H9 (cell line): ENCODE measurements at regions not wholly inside any gene's neighbourhood (a gene's known extent, or its start where the extent isn't known, plus 50 kb on each side); places are given as distances from the start of the nearest gene placed in this dataset.

Experiments used
- DNase-seq: peaks from one replicate; pipeline ENCODE4 v3.0.0-alpha.2; 2017
- H2AFZ ChIP-seq: one replicate; pipeline ENCODE4 v1.6.1; 2013; ENCODE audit warnings: mild to moderate bottlenecking, low read length, control low read depth, moderate library complexity
- H2AK5ac ChIP-seq: 2 replicates; pipeline ENCODE4 v1.6.1; 2013; ENCODE audit warnings: low read length, control low read depth, mixed read lengths; ENCODE audit not compliant: insufficient read length
- H2BK120ac ChIP-seq: one replicate; pipeline ENCODE4 v1.6.1; 2013; ENCODE audit warnings: low read depth, mild to moderate bottlenecking, low read length, control low read depth, inconsistent platforms; ENCODE audit not compliant: poor library complexity, severe bottlenecking
- H2BK12ac ChIP-seq: 2 replicates; pipeline ENCODE4 v1.6.1; 2013; ENCODE audit warnings: low read length, control low read depth, mixed read lengths, low read depth; ENCODE audit not compliant: insufficient read length
- H2BK15ac ChIP-seq: 2 replicates; pipeline ENCODE4 v1.6.1; 2013; ENCODE audit warnings: low read depth, low read length, control low read depth
- H2BK20ac ChIP-seq: one replicate; pipeline ENCODE4 v1.6.1; 2013; ENCODE audit warnings: low read depth, mild to moderate bottlenecking, low read length, control low read depth, inconsistent platforms; ENCODE audit not compliant: poor library complexity, severe bottlenecking
- H2BK5ac ChIP-seq: 2 replicates; pipeline ENCODE4 v1.6.1; 2013; ENCODE audit warnings: low read length, control low read depth, mixed read lengths; ENCODE audit not compliant: insufficient read length
- H3K14ac ChIP-seq: 2 replicates; pipeline ENCODE4 v1.6.1; 2013; ENCODE audit warnings: low read length, control low read depth; ENCODE audit not compliant: insufficient read depth
- H3K18ac ChIP-seq: 2 replicates; pipeline ENCODE4 v1.6.1; 2013; ENCODE audit warnings: low read depth, mild to moderate bottlenecking, mixed read lengths, low read length, control low read depth; ENCODE audit not compliant: insufficient read length
- H3K23ac ChIP-seq: 2 replicates; pipeline ENCODE4 v1.6.1; 2013; ENCODE audit warnings: low read length, control low read depth, mixed read lengths, low read depth; ENCODE audit not compliant: insufficient read length
- H3K23me2 ChIP-seq: 2 replicates; pipeline ENCODE4 v1.6.1; 2013; ENCODE audit warnings: low read depth, mild to moderate bottlenecking, mixed read lengths, low read length, control low read depth; ENCODE audit not compliant: insufficient read length, poor library complexity, severe bottlenecking
- H3K27ac ChIP-seq: 2 replicates; pipeline ENCODE4 v1.5.1; 2013; ENCODE audit warnings: low read length, control low read depth, mixed read lengths, low read depth; ENCODE audit not compliant: insufficient read length
- H3K27me3 ChIP-seq: 2 replicates; pipeline ENCODE4 v1.6.1; 2013; ENCODE audit warnings: low read length, control low read depth, inconsistent platforms; ENCODE audit not compliant: insufficient read depth
- H3K4ac ChIP-seq: 2 replicates; pipeline ENCODE4 v1.6.1; 2013; ENCODE audit warnings: low read depth, mild to moderate bottlenecking, control low read depth, inconsistent platforms, low read length, moderate library complexity
- H3K4me1 ChIP-seq: 2 replicates; pipeline ENCODE4 v1.6.1; 2013; ENCODE audit warnings: low read length, control low read depth, inconsistent platforms; ENCODE audit not compliant: insufficient read depth
- H3K4me2 ChIP-seq: 2 replicates; pipeline ENCODE4 v1.6.1; 2013; ENCODE audit warnings: low read length, control low read depth, mixed read lengths; ENCODE audit not compliant: insufficient read length, insufficient read depth
- H3K56ac ChIP-seq: 2 replicates; pipeline ENCODE4 v1.6.1; 2013; ENCODE audit warnings: low read depth, mild to moderate bottlenecking, mixed read lengths, low read length, control low read depth; ENCODE audit not compliant: insufficient read length
- H3K79me1 ChIP-seq: 2 replicates; pipeline ENCODE4 v1.6.1; 2013; ENCODE audit warnings: low read depth, mild to moderate bottlenecking, moderate library complexity, low read length, control low read depth, inconsistent platforms; ENCODE audit not compliant: insufficient read depth, poor library complexity, severe bottlenecking
- H3K79me2 ChIP-seq: 2 replicates; pipeline ENCODE4 v1.6.1; 2013; ENCODE audit warnings: low read length, control low read depth, inconsistent platforms; ENCODE audit not compliant: insufficient read depth
- H3K9ac ChIP-seq: 2 replicates; pipeline ENCODE4 v1.6.1; 2013; ENCODE audit warnings: low read length, control low read depth, mixed read lengths; ENCODE audit not compliant: insufficient read length; ENCODE audit errors: extremely low read depth
- H3K9me3 ChIP-seq: one replicate; pipeline ENCODE4 v1.6.1; 2013; ENCODE audit warnings: low read depth, low read length, inconsistent platforms; ENCODE audit not compliant: control insufficient read depth
- H3T11ph ChIP-seq: one replicate; pipeline ENCODE4 v1.6.1; 2013; ENCODE audit warnings: mild to moderate bottlenecking, low read length, control low read depth, inconsistent platforms
- H4K20me1 ChIP-seq: one replicate; pipeline ENCODE4 v1.6.1; 2013; ENCODE audit not compliant: control insufficient read depth, insufficient read length, insufficient read depth
- H4K5ac ChIP-seq: 2 replicates; pipeline ENCODE4 v1.6.1; 2013; ENCODE audit warnings: low read depth, mild to moderate bottlenecking, mixed read lengths, low read length, control low read depth; ENCODE audit not compliant: insufficient read length
- H4K8ac ChIP-seq: replicated peaks from 2 replicates; pipeline ENCODE4 v1.6.1; 2013; ENCODE audit warnings: low read length, control low read depth, mixed read lengths, low read depth; ENCODE audit not compliant: insufficient read length
- H4K91ac ChIP-seq: 2 replicates; pipeline ENCODE4 v1.6.1; 2013; ENCODE audit warnings: low read depth, mild to moderate bottlenecking, moderate library complexity, mixed read lengths, low read length, control low read depth; ENCODE audit not compliant: insufficient read length
- H3K27ac Mint-ChIP-seq, 3 experiments: 2 replicates in 2 of 3; 3 replicates in 1 of 3; pipeline ENCODE4 v1.8.0; 2020 to 2021; ENCODE audit warnings: mixed read lengths in 3 of 3, mild to moderate bottlenecking in 1 of 3, moderate library complexity in 1 of 3
- H3K27me3 Mint-ChIP-seq: 2 replicates; pipeline ENCODE4 v1.8.0; 2021; ENCODE audit warnings: low read depth, mild to moderate bottlenecking, moderate library complexity, mixed read lengths
- H3K36me3 Mint-ChIP-seq, 3 experiments: 2 replicates in 2 of 3; 3 replicates in 1 of 3; pipeline ENCODE4 v1.8.0; 2020 to 2021; ENCODE audit warnings: low read depth in 3 of 3, mixed read lengths in 3 of 3; ENCODE audit not compliant: insufficient read depth in 1 of 3
- H3K4me1 Mint-ChIP-seq, 2 experiments: 2 replicates each; pipeline ENCODE4 v1.8.0; 2020; ENCODE audit warnings: mixed read lengths in 2 of 2
- H3K4me3 Mint-ChIP-seq, 2 experiments: 2 replicates in 1 of 2; 3 replicates in 1 of 2; pipeline ENCODE4 v1.8.0; 2020 to 2021; ENCODE audit warnings: mild to moderate bottlenecking in 2 of 2, mixed read lengths in 2 of 2, moderate library complexity in 1 of 2
- H3K9me3 Mint-ChIP-seq, 2 experiments: 2 replicates in 1 of 2; 3 replicates in 1 of 2; pipeline ENCODE4 v1.8.0; 2020; ENCODE audit warnings: mild to moderate bottlenecking in 2 of 2, mixed read lengths in 2 of 2, moderate library complexity in 1 of 2
- WGBS: extraction: QIAGEN DNeasy Blood & Tissue Kit; methylation state at CpG from one replicate; pipeline ENCODE4 v1.1.7; 2013; ENCODE audit warnings: missing lambda C conversion rate, low lambda C conversion rate, mixed read lengths; ENCODE audit not compliant: insufficient read length; ENCODE audit errors: extremely low coverage; 5-methylcytosine and 5-hydroxymethylcytosine counted together
- TF ChIP-seq, protein P1 (sequence below): fragments of 200-600 bp; sonication (generic); conservative IDR thresholded peaks from 3 replicates; pipeline ENCODE4 v1.8.0; 2021; ENCODE audit warnings: antibody characterized with exemption, mild to moderate bottlenecking

DNA sequence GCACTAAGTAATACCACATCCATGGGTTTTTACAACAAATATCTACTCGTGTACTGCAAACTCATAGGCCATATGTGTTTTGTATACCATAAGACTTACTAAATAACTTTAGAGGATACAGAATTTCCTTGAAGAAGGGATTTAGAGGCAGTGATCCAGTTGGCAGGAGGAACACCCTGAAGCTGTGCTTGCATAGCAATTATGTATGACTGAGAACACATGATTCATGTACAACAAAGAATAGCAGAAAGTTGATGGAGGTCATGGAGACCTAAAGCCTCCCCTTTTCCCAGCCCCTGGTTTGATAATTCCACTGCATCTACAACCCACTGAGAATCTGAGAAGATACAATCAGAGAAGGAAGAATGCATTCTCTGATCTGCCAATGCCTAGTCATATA, 83.8 kb upstream of the PMFBP1 start:
- H3K14ac ChIP-seq: no peak overlapping the region
- no peaks in the 10 kb centered on the region for H3K23me2 ChIP-seq
- H2AFZ ChIP-seq: no peak overlapping the region
- no peak overlapping the region for H2AK5ac ChIP-seq
- no peaks in the 10 kb centered on the region for H3K79me1 ChIP-seq
- H4K91ac ChIP-seq: no peak overlapping the region
- H3K9me3 ChIP-seq: no peaks in the 10 kb centered on the region
- H3K18ac ChIP-seq: no peak overlapping the region
- no peak overlapping the region for H4K8ac ChIP-seq
- H3K36me3 Mint-ChIP-seq: no peaks in the 10 kb centered on the region; a peak in 1 of 7 replicates
- no peak overlapping the region for H2BK15ac ChIP-seq
- no peak overlapping the region for H3K27ac ChIP-seq
- no peak overlapping the region for H3K4ac ChIP-seq
- H3K27me3 ChIP-seq: no peaks in the 10 kb centered on the region
- H4K20me1 ChIP-seq: no peaks in the 10 kb centered on the region
- H3T11ph ChIP-seq: no peak overlapping the region
- H3K27me3 Mint-ChIP-seq: no peaks in the 10 kb centered on the region
- no CpG with 5 or more reads among the region's 1 CpG for WGBS
- no peak overlapping the region for H3K56ac ChIP-seq
- H2BK120ac ChIP-seq: no peak overlapping the region
- H3K4me3 Mint-ChIP-seq: no peak overlapping the region
- H3K4me2 ChIP-seq: no peak overlapping the region
- H3K79me2 ChIP-seq: no peaks in the 10 kb centered on the region
- peaks cover 12 to 18% of the 10 kb centered on the region in 2 experiments for H3K4me1 Mint-ChIP-seq
- TF ChIP-seq, protein P1, sequence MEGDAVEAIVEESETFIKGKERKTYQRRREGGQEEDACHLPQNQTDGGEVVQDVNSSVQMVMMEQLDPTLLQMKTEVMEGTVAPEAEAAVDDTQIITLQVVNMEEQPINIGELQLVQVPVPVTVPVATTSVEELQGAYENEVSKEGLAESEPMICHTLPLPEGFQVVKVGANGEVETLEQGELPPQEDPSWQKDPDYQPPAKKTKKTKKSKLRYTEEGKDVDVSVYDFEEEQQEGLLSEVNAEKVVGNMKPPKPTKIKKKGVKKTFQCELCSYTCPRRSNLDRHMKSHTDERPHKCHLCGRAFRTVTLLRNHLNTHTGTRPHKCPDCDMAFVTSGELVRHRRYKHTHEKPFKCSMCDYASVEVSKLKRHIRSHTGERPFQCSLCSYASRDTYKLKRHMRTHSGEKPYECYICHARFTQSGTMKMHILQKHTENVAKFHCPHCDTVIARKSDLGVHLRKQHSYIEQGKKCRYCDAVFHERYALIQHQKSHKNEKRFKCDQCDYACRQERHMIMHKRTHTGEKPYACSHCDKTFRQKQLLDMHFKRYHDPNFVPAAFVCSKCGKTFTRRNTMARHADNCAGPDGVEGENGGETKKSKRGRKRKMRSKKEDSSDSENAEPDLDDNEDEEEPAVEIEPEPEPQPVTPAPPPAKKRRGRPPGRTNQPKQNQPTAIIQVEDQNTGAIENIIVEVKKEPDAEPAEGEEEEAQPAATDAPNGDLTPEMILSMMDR: no peak
- H3K4me1 ChIP-seq: no peaks in the 10 kb centered on the region; the same call in 1 of the 2 replicates
- no peak overlapping the region for H2BK5ac ChIP-seq
- H3K23ac ChIP-seq: no peak overlapping the region
- H3K9ac ChIP-seq: no peak overlapping the region
- no peak overlapping the region for H4K5ac ChIP-seq
- H2BK20ac ChIP-seq: no peak overlapping the region
- no peak for DNase-seq
- no peak overlapping the region; a peak in 1 of 7 replicates for H3K27ac Mint-ChIP-seq
- H2BK12ac ChIP-seq: no peak overlapping the region
- H3K9me3 Mint-ChIP-seq: no peaks in the 10 kb centered on the region
